Activated T-cell treated with anti-CD3 and anti-CD28 coated beads, Interleukin-2, amount 50 U/mL, for 4 hours (primary cell): ENCODE measurements at regions not wholly inside any gene's neighbourhood (a gene's known extent, or its start where the extent isn't known, plus 50 kb on each side); places are given as distances from the start of the nearest gene placed in this dataset.

Source experiments
- ATAC-seq, 2 donors: fragments of 200-7000 bp; cut with Tn5 transposase; one replicate each; pipeline ENCODE4 v1.10.0; 2021
- DNase-seq: peaks from one replicate; pipeline ENCODE4 v3.0.0-alpha.2; 2020
- H3K27me3 Mint-ChIP-seq: one replicate; pipeline ENCODE4 v1.8.0; 2021; ENCODE audit warnings: low read depth, mixed read lengths
- H3K36me3 Mint-ChIP-seq: one replicate; pipeline ENCODE4 v1.8.0; 2022; ENCODE audit warnings: mixed read lengths; ENCODE audit not compliant: insufficient read depth
- H3K4me1 Mint-ChIP-seq: one replicate; pipeline ENCODE4 v1.8.0; 2021; ENCODE audit warnings: low read depth, mixed read lengths
- H3K4me3 Mint-ChIP-seq: one replicate; pipeline ENCODE4 v1.8.0; 2021; ENCODE audit warnings: mild to moderate bottlenecking, moderate library complexity, mixed read lengths
- H3K9me3 Mint-ChIP-seq: one replicate; pipeline ENCODE4 v1.8.0; 2021; ENCODE audit warnings: mixed read lengths

DNA sequence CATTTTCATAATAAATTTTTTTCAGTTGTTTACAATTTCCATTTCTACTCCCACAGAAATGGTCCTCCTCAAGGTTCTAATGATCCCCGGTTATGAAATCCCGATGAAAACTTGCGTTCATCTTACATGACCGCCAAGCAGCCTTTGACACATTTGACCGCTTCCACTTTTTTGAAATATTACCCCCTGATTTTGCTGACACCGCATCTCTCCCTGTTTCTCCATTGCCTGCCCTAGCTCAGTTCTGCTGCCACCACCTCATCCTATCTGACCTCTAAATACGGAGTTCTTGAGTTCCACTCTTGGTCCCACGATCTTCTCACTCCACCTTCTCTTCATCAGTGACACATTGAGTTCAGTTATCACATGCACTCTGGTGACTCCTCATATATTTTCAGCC is 74.1 kb downstream of the SLC35B3 start:
- DNase-seq (no peak), ATAC-seq (no peak)
- H3K9me3 Mint-ChIP-seq: no peaks in the 10 kb centered on the region
- no peaks in the 10 kb centered on the region for H3K36me3 Mint-ChIP-seq
- H3K4me3 Mint-ChIP-seq: no peak overlapping the region
- no peaks in the 10 kb centered on the region for H3K4me1 Mint-ChIP-seq
- H3K27me3 Mint-ChIP-seq: no peaks in the 10 kb centered on the region

DNA sequence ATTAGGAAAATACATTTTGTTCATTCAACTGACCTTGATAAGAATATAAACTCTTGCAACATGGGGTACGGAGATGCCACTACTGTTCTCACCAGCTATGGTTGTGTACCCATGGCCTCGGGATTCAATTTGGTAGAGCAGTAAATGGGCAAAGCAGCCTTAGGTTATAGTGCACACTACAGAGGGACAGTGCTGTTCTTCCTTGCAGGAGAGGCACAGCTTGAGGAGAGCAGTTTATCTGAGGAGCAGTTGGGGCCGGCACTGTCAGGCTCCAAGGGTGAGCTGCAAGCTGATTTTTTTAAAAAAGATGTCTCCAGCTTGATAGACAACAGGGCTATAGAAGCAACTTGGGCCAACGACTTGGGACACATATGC is 82.4 kb downstream of the SLC35B3 start:
- no peak for ATAC-seq
- Mint-ChIP-seq H3K27me3 (peaks cover 12% of the 10 kb centered on the region), H3K36me3 (no peaks in the 10 kb centered on the region), H3K4me3 (no peak overlapping the region), H3K4me1 (no peaks in the 10 kb centered on the region), H3K9me3 (peaks cover 3% of the 10 kb centered on the region)
- DNase-seq: no peak

DNA sequence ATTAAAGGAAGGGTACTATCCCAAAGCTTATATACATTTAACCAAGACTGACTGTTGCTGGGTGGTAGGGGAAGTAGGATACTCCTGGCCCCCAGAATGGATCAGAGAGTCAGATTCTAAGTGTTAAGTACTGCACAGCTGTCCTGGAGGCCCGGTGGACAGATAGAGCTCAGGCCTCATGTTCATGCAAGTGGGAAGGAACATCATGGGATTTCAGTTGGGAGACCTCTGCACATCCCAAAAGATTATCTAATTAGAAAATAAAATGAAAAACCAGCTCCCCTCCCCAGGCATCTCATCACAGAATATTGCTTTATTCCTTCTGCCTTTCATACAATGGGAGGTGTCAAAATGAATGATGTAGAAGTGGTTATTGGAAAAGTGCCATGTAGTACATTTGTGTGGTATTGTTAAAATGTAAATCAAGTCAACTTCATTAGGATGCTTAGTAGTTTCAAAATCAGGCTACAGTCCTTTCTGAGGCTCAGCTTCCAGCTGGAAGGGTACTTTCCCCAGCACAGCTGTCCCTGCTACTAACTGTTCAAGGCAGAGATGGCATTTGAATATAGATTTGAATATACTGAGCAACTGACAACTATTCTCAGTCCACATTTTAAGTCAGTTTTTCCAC is 82.9 kb downstream of the SLC35B3 start:
- Mint-ChIP-seq H3K4me3 (no peak overlapping the region), H3K36me3 (no peaks in the 10 kb centered on the region), H3K4me1 (no peaks in the 10 kb centered on the region), H3K9me3 (peaks cover 3% of the 10 kb centered on the region), H3K27me3 (peaks cover 12% of the 10 kb centered on the region)
- DNase-seq (no peak), ATAC-seq (no peak)

DNA sequence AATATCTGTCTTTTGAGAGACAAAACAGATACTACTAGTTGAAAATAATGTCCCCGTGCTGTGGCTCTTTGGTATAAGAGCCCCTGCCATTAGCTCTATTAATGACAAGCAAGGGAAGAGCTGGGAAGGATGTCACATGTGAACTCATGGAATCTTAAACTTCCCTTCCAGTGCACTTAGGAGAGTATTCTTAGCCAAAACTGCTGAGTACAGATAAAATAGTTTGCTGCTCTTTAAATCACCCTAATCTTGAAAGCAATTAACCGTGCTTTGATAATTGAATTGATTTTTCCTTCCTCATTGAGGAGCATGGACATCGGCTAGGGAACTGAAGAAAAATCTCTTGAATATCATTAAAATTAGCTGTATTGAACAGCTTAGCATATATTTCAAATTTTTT is 91.7 kb downstream of the SLC35B3 start:
- Mint-ChIP-seq H3K36me3 (no peaks in the 10 kb centered on the region), H3K9me3 (peaks cover 6% of the 10 kb centered on the region), H3K4me1 (no peaks in the 10 kb centered on the region), H3K27me3 (peaks cover 5% of the 10 kb centered on the region), H3K4me3 (no peak overlapping the region)
- no peak for ATAC-seq
- DNase-seq: no peak

DNA sequence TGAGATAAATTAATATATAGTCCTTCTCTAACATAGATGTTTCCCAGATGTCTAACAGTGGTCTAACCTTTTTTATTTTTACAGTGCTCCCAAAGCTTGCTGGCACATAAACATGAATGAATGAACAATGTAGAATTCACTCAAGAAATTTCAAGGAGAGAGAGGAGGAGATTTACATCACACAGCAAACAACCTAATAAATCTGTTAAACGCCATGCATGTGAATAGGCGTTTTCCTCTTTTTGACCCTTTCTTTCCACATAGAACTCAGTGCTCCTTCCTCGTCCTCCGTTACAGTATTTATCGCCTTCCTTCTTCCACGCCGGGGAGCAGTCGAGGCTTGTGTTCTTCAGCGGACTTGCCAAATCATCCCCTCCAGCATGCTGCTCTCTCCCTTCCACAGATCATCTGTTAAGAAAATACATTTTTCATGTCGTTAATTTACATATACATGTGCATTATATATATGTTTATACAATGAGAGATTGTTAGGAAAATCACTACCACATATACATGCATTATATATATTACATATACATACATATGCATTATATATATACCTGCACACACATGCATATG is 93.0 kb downstream of the SLC35B3 start:
- Mint-ChIP-seq H3K36me3 (no peaks in the 10 kb centered on the region), H3K4me3 (no peak overlapping the region)

DNA sequence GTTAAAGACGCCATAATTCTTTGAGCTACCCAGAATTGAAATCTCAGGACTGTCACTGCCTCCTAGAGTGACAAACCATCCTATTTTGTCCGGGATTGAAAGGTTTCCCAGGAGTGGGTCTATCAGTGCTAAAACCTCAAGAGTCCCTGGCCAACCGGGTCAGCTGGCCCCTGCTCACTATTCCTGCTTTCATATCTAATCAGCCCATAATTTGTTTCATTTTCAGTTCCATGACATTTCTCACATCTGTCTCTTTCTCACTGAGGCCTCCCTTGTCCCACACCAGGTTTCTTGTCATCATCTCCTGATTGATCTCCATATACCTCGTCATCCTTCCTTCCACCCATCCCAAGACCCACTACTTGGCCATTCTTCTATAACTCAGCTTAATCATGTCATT is 98.2 kb downstream of the SLC35B3 start:
- Mint-ChIP-seq H3K4me1 (no peaks in the 10 kb centered on the region), H3K9me3 (no peaks in the 10 kb centered on the region), H3K36me3 (no peaks in the 10 kb centered on the region), H3K27me3 (no peaks in the 10 kb centered on the region), H3K4me3 (no peak overlapping the region)
- ATAC-seq (no peak), DNase-seq (no peak)

More for the DNA sequence above, 93.0 kb downstream of the SLC35B3 start:
- Mint-ChIP-seq H3K4me1 (no peaks in the 10 kb centered on the region), H3K9me3 (peaks cover 6% of the 10 kb centered on the region), H3K27me3 (peaks cover 5% of the 10 kb centered on the region)
- ATAC-seq (no peak), DNase-seq (no peak)

DNA sequence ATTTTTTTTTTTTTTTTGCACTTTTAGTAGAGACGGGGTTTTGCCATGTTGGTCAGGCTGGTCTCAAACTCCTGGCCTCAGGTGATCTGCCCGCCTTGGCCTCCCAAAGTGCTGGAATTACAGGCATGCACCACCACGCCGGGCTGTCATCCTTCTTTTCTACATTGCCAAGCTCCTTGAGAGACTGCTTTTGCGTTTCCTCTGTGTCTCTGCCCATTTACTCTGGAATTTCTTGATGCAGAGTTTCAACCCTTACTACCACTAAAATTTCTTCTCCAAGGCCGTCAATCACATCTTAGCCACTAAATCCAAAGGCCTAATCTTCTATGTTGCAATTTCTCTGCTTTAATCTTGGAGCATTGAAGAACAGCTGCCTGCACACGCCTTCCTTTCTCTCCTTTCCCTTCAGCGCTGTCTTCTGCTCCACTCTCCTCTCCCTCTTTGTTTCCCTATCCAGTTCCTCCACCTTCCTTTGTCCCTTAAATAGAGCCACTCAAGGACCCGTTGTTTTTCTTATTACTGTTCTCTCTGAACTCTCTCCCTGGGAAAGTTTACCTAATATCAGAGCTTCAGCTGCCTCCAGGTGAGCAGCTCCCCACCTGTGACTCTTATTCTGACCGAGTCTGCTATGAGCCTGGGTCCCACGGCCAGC is 98.8 kb downstream of the SLC35B3 start:
- ATAC-seq (no peak), DNase-seq (no peak)
- no peaks in the 10 kb centered on the region for H3K27me3 Mint-ChIP-seq
- H3K4me1 Mint-ChIP-seq: no peaks in the 10 kb centered on the region
- no peaks in the 10 kb centered on the region for H3K36me3 Mint-ChIP-seq
- H3K9me3 Mint-ChIP-seq: no peaks in the 10 kb centered on the region
- no peak overlapping the region for H3K4me3 Mint-ChIP-seq

DNA sequence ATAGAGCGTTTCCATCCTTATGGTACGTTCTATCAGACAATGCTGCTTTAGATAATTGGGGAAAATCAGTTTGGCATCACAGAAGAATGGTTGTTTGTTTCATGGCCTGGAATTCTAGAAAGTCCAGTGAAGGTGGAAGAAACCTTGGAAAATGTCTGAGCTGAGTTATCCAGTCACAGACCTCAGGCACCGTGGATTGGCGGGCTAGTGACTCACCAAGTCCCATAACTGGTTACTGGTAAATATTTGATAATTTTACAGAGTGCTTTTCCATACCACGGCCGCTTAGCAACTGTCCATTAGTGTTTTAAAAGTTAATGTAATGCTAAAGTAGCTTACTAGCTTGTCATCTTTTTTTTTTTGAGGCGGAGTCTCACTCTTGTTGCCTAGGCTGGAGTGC is 99.4 kb downstream of the SLC35B3 start:
- Mint-ChIP-seq H3K4me3 (no peak overlapping the region), H3K9me3 (no peaks in the 10 kb centered on the region), H3K36me3 (no peaks in the 10 kb centered on the region), H3K4me1 (no peaks in the 10 kb centered on the region), H3K27me3 (no peaks in the 10 kb centered on the region)
- DNase-seq (no peak), ATAC-seq (no peak)

DNA sequence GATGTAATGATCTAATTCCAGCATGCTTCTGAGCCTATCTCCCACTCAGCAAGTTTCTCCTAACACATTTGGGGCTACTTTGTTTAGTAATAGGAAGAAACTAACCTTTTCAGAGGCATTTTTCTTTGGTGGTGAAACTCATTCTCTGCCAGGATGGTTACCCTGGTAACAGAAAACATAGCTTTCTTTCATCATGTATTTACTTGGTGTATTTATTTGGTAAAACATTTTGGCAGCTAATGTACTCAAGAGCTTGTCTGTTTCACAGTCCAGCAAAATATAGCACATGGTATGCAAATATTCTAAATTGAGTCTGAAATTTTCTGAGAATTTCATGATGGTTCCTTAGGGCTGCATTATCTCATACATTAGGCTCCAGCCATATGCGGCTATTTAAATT is 100.0 kb downstream of the SLC35B3 start:
- Mint-ChIP-seq H3K9me3 (no peaks in the 10 kb centered on the region), H3K4me1 (no peaks in the 10 kb centered on the region), H3K36me3 (no peaks in the 10 kb centered on the region), H3K4me3 (no peak overlapping the region), H3K27me3 (no peaks in the 10 kb centered on the region)
- no peak for ATAC-seq
- no peak for DNase-seq

DNA sequence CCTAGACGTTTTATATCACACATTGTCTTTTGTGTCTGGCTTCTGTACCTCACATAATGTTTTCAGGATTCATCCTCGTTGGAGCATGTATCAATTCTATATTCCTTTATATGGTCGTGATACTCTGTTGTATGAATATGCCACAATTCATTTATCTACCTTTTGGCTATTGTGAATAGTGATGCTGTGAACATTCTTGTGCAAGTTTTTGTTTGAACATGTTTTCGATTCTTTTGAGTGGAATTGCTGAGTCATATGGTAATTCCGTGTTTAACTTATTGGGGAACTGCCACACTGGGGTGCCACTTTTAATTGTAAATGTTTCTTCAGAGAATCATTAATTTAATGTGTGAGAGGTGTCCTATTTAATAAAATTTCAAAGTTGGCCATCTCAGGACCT is 101.2 kb downstream of the SLC35B3 start:
- Mint-ChIP-seq H3K27me3 (no peaks in the 10 kb centered on the region), H3K4me1 (no peaks in the 10 kb centered on the region), H3K9me3 (no peaks in the 10 kb centered on the region), H3K4me3 (no peak overlapping the region), H3K36me3 (no peaks in the 10 kb centered on the region)
- DNase-seq (no peak), ATAC-seq (no peak)

DNA sequence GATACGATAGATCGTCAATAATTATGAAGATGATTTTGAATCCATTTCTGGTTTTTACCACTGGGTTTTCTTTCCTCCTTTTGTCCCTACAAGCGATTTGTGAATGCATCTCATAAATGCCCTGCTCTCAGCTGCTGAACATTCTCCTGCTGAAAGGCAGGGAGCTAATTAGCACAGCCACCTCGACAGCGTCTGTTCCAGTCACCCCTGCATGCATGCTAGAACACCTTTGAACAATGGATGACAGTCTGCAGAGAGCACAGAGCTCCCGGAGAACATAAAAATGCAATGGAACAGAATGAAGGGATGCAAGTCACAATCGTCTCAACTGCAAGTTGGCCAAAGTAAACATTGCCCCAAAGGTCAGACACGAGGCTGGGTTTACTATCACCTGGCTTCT is 105.8 kb downstream of the SLC35B3 start:
- Mint-ChIP-seq H3K36me3 (no peaks in the 10 kb centered on the region), H3K9me3 (no peaks in the 10 kb centered on the region), H3K4me1 (no peaks in the 10 kb centered on the region), H3K27me3 (peaks cover 3% of the 10 kb centered on the region), H3K4me3 (no peak overlapping the region)
- DNase-seq: no peak
- ATAC-seq: no peak

DNA sequence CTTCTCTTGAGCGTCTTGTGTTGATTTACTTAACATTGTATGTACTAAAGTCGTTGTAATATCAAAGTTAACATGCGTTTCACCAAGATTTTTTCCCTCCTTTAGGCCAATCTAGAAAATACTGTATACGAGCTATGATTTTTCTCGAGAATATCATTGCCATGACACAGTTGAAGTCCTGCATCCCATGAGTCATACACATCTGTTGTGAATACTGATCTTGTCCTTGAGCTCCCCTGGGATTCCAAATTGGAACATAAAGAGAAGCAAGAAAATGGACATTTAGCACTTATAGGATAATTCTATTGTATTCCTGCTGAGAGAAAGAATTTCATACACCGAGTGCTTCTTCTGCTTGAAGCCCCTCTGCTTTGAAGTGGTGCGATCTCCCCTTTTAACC is 109.6 kb downstream of the SLC35B3 start:
- H3K4me1 Mint-ChIP-seq: no peaks in the 10 kb centered on the region
- peaks cover 3% of the 10 kb centered on the region for H3K27me3 Mint-ChIP-seq
- DNase-seq: no peak
- no peak overlapping the region for H3K4me3 Mint-ChIP-seq
- H3K9me3 Mint-ChIP-seq: no peaks in the 10 kb centered on the region
- ATAC-seq: no peak
- no peaks in the 10 kb centered on the region for H3K36me3 Mint-ChIP-seq

DNA sequence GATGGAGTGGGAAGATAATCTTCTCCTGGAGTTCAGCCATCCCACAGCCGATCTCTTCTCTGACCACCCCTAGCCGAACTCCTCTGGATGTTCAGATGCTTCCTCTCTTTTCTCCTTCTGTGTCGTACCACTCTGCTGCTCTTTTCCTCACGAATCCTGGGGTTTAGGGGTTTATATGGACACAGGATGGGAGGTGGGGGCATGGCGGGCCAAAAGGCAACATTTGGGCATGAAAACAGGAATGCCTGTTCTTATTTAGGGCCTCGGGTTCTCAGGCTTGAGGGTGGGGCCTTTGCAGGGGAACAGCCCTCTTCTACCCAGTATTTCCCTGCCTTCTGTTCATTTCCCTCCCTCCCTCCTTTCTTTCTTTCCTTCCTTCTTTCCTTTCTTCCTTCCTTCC is 112.7 kb downstream of the SLC35B3 start:
- Mint-ChIP-seq H3K27me3 (no peaks in the 10 kb centered on the region), H3K36me3 (no peaks in the 10 kb centered on the region), H3K4me1 (no peaks in the 10 kb centered on the region), H3K4me3 (no peak overlapping the region), H3K9me3 (no peaks in the 10 kb centered on the region)
- ATAC-seq: no peak
- DNase-seq: no peak

DNA sequence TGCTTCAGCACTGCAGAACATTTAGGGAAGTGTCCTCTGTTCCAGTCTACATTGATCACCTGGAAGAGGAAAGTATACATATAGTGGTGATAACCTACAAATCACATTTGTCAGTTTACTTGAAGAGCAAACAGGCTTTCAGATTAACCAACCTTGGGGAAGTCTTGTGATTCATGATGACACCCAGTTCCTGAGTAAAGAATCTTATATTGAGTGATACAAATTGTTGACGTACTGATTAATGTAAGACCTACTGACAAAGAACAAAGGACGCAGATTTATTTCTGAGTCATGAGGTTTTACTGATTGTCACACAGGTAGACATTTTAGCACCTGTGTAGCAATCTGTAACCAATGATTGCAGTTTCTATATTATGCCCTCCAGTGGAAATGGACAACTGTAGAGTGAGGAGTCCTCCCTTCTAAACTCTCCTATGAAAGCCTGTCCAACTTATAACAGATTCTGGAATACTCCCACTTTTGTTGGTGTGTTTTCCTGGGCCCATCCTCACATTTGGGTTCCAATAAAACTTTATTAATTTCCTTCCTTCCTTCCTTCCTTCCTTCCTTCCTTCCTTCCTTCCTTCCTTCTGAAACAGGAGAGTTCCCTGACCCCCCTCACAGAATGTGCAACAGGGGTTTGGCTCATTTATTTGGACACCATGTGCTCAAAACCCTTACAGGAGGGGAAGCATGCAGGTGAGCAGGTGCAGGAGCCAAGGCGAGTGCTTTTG is 113.5 kb downstream of the SLC35B3 start:
- H3K4me1 Mint-ChIP-seq: no peaks in the 10 kb centered on the region
- no peak for ATAC-seq
- no peak overlapping the region for H3K4me3 Mint-ChIP-seq

DNA sequence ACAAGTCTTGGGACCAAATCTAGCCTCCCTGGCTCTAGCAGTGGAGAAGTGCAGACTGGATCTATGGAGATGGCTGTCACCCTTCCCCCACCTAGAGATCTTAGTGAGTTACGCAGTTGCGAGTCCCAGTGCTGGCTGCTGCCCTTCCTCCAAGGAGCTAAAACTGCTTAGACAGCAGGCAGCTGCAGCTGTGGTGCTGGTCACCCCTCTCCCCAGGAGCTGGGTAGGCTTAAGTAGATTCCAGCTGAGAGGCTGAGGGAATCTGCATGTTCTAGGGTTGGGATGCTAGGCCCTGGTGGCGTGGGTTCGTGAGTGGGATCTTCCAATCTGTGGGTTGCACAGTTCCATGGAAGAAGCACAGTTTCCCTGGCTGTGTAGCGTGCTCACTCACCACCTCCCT is 120.2 kb downstream of the SLC35B3 start:
- DNase-seq (no peak), ATAC-seq (no peak)
- Mint-ChIP-seq H3K9me3 (peaks cover 15% of the 10 kb centered on the region), H3K27me3 (peaks cover 6% of the 10 kb centered on the region), H3K4me1 (no peaks in the 10 kb centered on the region), H3K36me3 (no peaks in the 10 kb centered on the region), H3K4me3 (no peak overlapping the region)

More for the DNA sequence above, 113.5 kb downstream of the SLC35B3 start:
- DNase-seq: no peak
- no peaks in the 10 kb centered on the region for H3K36me3 Mint-ChIP-seq
- H3K27me3 Mint-ChIP-seq: no peaks in the 10 kb centered on the region
- no peaks in the 10 kb centered on the region for H3K9me3 Mint-ChIP-seq
